Cardiac muscle cell (in vitro differentiated cells and primary cell): ENCODE measurements at regions not wholly inside any gene's neighbourhood (a gene's known extent, or its start where the extent isn't known, plus 50 kb on each side); places are given as distances from the start of the nearest gene placed in this dataset.
A peak's percentile ranks its signal among the peaks of the same experiment; 100 is the strongest.

Experiments used
- DNase-seq, 2 donors: peaks; one replicate each; pipeline versions ENCODE4 v3.0.0 to v3.0.0-alpha.2; 2010 to 2017; ENCODE audit warnings: low read depth in 1 of 2, low spot score in 1 of 2
- H3K27ac ChIP-seq: fragments of 200-600 bp; sonication (generic); 2 replicates; pipeline ENCODE4 v1.5.1; 2016
- H3K27me3 ChIP-seq: fragments of 200-600 bp; sonication (generic); 2 replicates; pipeline ENCODE4 v1.6.0; 2016; ENCODE audit warnings: control low read depth
- H3K36me3 ChIP-seq: fragments of 200-600 bp; sonication (generic); 2 replicates; pipeline ENCODE4 v1.5.1; 2016; ENCODE audit warnings: control low read depth
- H3K4me1 ChIP-seq: fragments of 200-600 bp; sonication (generic); 2 replicates; pipeline ENCODE4 v1.8.1; 2017; ENCODE audit warnings: low read depth, mild to moderate bottlenecking, mixed run types
- H3K4me3 ChIP-seq: fragments of 200-600 bp; sonication (generic); 2 replicates; pipeline ENCODE4 v1.5.1; 2016; ENCODE audit warnings: mild to moderate bottlenecking
- H3K9me3 ChIP-seq: fragments of 200-600 bp; sonication (generic); 2 replicates; pipeline ENCODE4 v1.5.1; 2017; ENCODE audit warnings: low read depth, mild to moderate bottlenecking, control low read depth
- TF ChIP-seq, protein P1 (sequence below): IDR thresholded peaks from 2 replicates; pipeline ENCODE4 v1.5.1; 2012; ENCODE audit warnings: low read depth, mild to moderate bottlenecking, low read length

DNA sequence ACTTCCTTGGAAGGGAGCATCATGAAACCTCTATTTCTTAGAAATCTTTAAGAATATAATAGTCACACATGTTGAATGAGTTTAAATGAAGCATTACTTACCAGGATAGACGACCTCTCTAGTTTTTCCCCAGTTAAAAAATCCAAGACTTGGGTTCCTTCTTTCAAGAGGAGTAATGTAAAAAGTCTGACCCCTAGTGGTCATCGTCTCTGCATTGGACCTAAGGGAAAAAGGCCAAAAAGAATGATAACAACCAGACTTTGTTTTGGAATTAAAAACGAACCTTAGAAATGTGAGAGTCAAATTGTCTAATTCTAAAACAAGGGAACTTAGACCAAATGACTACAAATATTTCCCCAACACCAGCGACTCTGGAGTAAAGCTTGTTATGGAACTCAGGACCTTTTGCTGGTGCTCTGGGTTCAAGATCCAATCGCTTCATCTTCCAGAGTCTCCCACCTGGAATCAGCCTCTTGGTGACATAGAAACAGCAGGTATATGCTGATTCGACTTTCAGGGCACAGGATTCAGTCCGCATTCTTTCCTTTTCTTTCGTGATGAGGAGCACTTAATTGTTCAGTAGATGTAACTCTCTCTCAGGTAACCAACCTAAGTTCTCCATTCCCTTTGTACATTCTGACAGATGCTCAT lies 214.8 kb upstream of the TPRG1 start:
- peak; percentile 74 to 83 for DNase-seq
- H3K4me1 ChIP-seq: no peaks in the 10 kb centered on the region
- no peaks in the 10 kb centered on the region for H3K9me3 ChIP-seq
- no peak overlapping the region for H3K27ac ChIP-seq
- no peaks in the 10 kb centered on the region for H3K36me3 ChIP-seq
- no peaks in the 10 kb centered on the region for H3K27me3 ChIP-seq
- TF ChIP-seq, protein P1, sequence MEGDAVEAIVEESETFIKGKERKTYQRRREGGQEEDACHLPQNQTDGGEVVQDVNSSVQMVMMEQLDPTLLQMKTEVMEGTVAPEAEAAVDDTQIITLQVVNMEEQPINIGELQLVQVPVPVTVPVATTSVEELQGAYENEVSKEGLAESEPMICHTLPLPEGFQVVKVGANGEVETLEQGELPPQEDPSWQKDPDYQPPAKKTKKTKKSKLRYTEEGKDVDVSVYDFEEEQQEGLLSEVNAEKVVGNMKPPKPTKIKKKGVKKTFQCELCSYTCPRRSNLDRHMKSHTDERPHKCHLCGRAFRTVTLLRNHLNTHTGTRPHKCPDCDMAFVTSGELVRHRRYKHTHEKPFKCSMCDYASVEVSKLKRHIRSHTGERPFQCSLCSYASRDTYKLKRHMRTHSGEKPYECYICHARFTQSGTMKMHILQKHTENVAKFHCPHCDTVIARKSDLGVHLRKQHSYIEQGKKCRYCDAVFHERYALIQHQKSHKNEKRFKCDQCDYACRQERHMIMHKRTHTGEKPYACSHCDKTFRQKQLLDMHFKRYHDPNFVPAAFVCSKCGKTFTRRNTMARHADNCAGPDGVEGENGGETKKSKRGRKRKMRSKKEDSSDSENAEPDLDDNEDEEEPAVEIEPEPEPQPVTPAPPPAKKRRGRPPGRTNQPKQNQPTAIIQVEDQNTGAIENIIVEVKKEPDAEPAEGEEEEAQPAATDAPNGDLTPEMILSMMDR: peak; percentile 77
- no peak overlapping the region for H3K4me3 ChIP-seq

DNA sequence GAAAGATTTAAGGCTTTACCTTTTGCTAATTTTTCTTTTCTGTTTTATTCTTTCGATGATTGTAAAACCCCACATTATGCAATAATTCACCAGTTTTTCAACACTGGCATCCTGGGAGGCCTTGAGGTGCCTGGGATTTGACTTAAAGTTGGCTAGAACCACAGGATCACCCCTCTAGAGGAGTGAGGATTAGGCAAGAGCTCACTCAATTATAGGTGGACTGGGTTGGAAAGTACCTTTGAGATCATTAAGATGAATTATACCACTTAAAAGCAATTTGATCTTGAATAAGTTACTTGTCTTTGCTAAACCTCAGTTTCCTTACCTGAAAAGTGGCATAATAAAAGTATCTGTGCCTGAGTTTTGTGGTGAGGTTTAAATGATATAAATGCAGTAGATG lies 212.8 kb upstream of the TPRG1 start:
- TF ChIP-seq, protein P1: no peak
- no peaks in the 10 kb centered on the region for H3K36me3 ChIP-seq
- H3K4me1 ChIP-seq: no peaks in the 10 kb centered on the region
- no peak for DNase-seq
- no peaks in the 10 kb centered on the region for H3K9me3 ChIP-seq
- H3K27ac ChIP-seq: no peak overlapping the region
- no peaks in the 10 kb centered on the region for H3K27me3 ChIP-seq
- H3K4me3 ChIP-seq: no peak overlapping the region

DNA sequence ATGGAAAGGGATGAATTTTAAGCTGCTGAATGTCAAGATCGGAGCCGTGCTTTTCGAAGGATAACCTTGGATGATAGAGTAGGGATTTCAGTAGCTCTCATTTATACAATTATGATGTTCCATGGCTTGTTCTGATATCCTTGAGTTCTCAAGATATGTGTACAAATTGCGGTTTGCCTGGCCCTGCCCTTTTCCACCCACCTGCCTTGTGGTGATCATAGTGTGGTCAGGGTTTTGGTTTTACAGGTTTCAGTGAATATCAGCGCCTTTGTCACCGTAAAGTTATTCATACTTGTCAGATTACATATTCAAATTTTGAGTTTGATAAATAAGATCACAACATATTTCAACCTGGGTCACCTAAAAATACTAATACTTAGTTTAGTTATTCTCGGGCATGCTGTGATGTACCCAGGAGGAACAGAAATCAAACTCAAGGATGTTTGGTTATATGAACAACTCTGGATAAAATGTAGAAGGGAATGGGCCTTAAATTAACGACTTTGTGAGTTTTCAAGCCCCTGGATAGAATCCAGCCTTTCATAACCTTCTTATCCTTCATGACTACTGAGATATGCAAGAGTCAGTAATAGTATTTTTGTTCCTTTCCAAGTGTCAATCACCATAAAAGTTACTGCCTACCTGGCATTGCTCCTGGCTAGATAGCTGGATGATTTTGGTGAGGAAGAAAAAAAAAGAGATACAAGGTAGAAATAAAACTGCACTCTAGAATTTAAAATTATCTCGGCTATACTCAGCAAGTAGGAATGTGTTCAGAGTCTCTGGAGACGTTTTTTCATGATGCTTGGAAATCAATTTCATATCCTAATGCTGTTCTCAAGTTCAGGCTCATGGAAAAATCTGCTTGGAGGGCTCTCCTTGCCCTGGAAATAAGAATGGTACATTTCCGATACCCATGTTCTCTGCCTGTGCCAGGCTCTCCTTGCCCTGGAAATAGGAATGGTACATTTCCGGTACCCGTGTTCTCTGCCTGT lies 209.2 kb upstream of the TPRG1 start:
- DNase-seq: peak in 1 of 2 donors; percentile 21
- H3K9me3 ChIP-seq: no peaks in the 10 kb centered on the region
- no peak overlapping the region for H3K27ac ChIP-seq
- no peaks in the 10 kb centered on the region for H3K27me3 ChIP-seq
- no peaks in the 10 kb centered on the region for H3K4me1 ChIP-seq
- H3K36me3 ChIP-seq: no peaks in the 10 kb centered on the region
- TF ChIP-seq, protein P1: no peak
- H3K4me3 ChIP-seq: no peak overlapping the region

DNA sequence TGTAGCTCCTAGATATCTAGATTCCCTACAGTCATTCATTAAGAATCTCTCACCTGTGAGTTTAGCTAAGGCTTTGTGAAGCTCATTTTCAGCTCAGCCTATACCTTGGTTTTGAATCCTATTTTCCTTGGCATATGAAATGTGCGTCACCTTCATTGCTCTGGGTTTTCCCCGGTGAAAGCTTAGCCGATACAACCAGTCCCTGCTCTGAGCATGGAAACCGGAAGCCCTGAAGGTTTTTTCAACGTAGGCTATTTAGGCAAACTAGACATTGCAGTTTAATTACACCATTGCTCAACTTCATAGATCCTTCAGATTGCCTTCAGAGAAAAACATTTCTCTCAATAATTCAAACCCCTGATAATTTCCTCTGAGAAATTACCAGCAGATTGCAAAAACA lies 206.8 kb upstream of the TPRG1 start:
- Histone ChIP-seq H3K9me3 (no peaks in the 10 kb centered on the region), H3K4me1 (no peaks in the 10 kb centered on the region), H3K27me3 (no peaks in the 10 kb centered on the region), H3K27ac (no peak overlapping the region), H3K4me3 (no peak overlapping the region), H3K36me3 (no peaks in the 10 kb centered on the region)
- TF ChIP-seq, protein P1: no peak
- DNase-seq: no peak

DNA sequence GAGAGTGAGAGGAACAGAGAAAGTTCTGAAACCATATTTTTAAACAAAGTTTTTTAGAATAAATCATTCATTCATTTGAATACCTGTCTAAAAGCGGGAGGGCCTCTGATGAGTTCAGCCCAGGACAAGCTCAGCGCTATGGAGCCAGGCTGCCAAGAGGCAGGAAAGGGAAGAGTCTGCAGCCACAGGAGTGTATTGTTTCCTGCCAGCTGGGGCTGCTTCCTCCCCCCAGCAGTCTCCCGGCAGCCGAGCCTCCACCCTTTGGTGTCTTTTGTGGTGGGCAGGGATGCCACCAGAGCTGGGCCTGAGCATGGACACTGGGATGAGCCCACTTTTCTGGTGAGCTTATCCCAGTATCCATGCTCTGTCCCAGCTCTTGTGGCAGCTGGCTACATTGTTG lies 199.5 kb upstream of the TPRG1 start:
- Histone ChIP-seq H3K36me3 (no peaks in the 10 kb centered on the region), H3K4me1 (no peaks in the 10 kb centered on the region), H3K4me3 (no peak overlapping the region), H3K27me3 (peaks cover 8% of the 10 kb centered on the region), H3K9me3 (no peaks in the 10 kb centered on the region), H3K27ac (no peak overlapping the region)
- DNase-seq: no peak
- TF ChIP-seq, protein P1: no peak
